ENCODE measurements at regions not wholly inside any gene's neighbourhood (a gene's known extent, or its start where the extent isn't known, plus 50 kb on each side); places are given as distances from the start of the nearest gene placed in this dataset.

DNA sequence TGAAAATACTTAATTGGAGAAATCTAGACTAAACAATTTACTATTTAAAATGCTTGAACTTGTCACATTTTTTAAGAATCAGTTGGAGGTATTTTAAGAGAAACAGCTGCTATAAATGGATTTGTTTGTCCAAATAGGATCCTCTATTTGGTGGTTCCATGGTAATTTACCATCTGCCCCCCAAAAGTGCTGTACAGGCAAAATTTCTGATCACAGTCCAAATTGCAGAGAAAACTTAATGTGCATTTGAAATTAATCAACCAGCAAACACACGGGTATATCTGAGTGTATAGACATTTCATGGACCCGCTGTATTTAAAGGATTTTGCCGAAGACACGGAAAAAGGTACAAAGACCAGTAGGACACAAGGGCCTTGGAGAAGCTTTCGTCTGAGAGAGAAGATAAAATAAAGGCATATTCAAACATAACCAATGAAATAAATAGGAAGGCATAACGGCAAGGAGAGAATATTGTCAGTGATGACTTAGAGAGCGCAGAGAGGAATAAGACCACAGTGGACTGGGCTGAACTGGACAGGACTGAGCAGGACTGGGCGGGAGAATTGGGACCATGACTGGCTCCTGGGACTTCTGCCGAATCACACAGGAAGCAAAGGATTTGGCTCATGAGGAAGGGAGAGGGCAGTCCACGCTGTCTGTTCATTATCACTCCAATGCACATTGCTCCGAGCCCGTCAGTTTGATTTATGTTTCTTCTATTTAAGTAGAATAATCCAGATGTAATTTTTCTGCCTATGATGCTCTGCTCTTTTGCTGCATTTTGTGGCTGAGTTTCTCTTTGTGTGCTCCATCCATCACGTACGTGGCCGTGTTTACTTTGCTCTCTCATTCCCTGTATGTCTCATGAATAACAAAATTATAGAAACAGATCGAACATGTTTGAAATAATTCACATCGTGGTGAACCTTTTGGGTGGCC lies 112.8 kb downstream of the PRLHR start:
- no peak for DNase-seq (ENCODE audit: low spot score)
- no peak overlapping the region for H3K27ac ChIP-seq
- H3K36me3 ChIP-seq: no peaks in the 10 kb centered on the region
- no peaks in the 10 kb centered on the region for H3K4me1 ChIP-seq (replicated peaks)
- H3K9me3 ChIP-seq: no peaks in the 10 kb centered on the region
- intact Hi-C loops (cut with DNase I): no loop called here
- WGBS: 79% methylated on average over 17 of the region's 17 CpGs
- H3K27me3 ChIP-seq (replicated peaks; ENCODE audit: insufficient read depth): no peaks in the 10 kb centered on the region
- H3K4me3 ChIP-seq: no peak overlapping the region
- no peak for TF ChIP-seq POLR2A (IDR thresholded peaks at IDR 0.05)
- no peak for TF ChIP-seq POLR2AphosphoS5 (IDR thresholded peaks at IDR 0.05)
- TF ChIP-seq, protein P1, sequence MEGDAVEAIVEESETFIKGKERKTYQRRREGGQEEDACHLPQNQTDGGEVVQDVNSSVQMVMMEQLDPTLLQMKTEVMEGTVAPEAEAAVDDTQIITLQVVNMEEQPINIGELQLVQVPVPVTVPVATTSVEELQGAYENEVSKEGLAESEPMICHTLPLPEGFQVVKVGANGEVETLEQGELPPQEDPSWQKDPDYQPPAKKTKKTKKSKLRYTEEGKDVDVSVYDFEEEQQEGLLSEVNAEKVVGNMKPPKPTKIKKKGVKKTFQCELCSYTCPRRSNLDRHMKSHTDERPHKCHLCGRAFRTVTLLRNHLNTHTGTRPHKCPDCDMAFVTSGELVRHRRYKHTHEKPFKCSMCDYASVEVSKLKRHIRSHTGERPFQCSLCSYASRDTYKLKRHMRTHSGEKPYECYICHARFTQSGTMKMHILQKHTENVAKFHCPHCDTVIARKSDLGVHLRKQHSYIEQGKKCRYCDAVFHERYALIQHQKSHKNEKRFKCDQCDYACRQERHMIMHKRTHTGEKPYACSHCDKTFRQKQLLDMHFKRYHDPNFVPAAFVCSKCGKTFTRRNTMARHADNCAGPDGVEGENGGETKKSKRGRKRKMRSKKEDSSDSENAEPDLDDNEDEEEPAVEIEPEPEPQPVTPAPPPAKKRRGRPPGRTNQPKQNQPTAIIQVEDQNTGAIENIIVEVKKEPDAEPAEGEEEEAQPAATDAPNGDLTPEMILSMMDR (IDR thresholded peaks at IDR 0.05): no peak

DNA sequence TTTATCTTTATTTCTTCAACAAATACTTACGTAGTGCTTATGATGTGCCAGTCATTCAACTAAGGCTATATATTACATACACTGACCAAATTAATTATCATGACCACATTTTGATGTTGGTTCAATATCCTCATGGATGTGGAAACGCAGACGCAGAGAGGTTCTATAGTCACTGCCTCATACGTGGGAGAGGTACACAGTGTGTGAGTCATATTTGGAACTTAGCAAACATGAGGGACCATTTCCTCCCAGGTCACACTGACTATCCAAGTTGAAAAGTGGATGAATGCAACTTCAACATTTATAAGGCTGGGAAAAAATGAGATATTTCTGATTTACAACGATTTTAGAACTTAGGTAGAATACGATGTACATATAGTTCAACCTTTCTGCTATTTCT lies 113.6 kb downstream of the PRLHR start:
- DNase-seq (ENCODE audit: low spot score): no peak
- Histone ChIP-seq H3K36me3 (no peaks in the 10 kb centered on the region), H3K4me3 (no peak overlapping the region), H3K27me3 (replicated peaks; ENCODE audit: insufficient read depth) (no peaks in the 10 kb centered on the region), H3K9me3 (no peaks in the 10 kb centered on the region), H3K4me1 (replicated peaks) (no peaks in the 10 kb centered on the region), H3K27ac (no peak overlapping the region)
- intact Hi-C loops (cut with DNase I): no loop called here
- TF ChIP-seq POLR2A (IDR thresholded peaks at IDR 0.05) (no peak), POLR2AphosphoS5 (IDR thresholded peaks at IDR 0.05) (no peak)
- TF ChIP-seq, protein P1 (IDR thresholded peaks at IDR 0.05): no peak
- WGBS: 84% methylated on average over 6 of the region's 6 CpGs

DNA sequence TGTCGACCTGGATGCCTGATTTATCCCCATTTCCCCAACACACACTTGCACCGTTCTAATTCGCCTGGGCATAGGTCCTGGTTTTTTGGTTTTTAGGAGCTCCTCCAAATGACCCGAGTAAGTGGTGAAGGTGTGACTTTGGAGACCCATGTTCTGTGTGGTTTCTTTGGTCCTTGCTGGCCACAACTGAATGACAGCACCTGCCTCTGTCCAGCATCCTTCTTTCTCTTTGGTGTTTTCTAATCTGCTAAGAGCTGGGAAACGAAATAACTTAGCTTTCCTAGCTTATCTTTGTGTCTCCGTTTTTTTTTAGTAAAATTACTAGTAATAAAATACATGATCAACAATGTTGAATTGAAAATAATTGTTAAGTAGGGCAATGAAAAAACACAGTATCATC lies 120.2 kb downstream of the PRLHR start:
- H3K9me3 ChIP-seq: no peaks in the 10 kb centered on the region
- no peak overlapping the region for H3K27ac ChIP-seq
- DNase-seq (ENCODE audit: low spot score): no peak
- no peaks in the 10 kb centered on the region for H3K4me1 ChIP-seq (replicated peaks)
- H3K36me3 ChIP-seq: no peaks in the 10 kb centered on the region
- H3K27me3 ChIP-seq (replicated peaks; ENCODE audit: insufficient read depth): peaks cover 4% of the 10 kb centered on the region
- no peak overlapping the region for H3K4me3 ChIP-seq
- TF ChIP-seq POLR2AphosphoS5 (IDR thresholded peaks at IDR 0.05) (no peak), POLR2A (IDR thresholded peaks at IDR 0.05) (no peak)
- TF ChIP-seq, protein P1 (IDR thresholded peaks at IDR 0.05): no peak
- intact Hi-C loops (cut with DNase I): no loop called here
- 84% methylated on average over 6 of the region's 6 CpGs for WGBS

DNA sequence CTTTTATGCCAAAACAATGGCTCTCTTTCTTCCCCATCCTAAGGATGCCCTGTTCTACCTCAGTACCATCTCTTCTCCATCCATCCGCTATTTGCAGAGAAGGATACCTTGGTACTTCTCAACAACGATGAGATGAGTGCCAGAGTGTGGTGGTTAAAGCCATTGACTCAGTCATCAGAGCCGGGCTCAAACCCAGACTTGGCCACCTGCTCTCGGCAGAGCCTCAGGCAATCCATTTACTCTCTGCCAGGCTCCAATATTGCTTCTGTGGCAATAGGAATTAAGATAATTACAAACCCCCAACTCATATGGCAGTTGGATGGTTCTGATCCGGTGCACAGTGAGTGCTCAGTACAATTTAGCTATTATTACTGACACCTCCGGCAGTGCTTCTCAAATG lies 121.3 kb downstream of the PRLHR start:
- Histone ChIP-seq H3K9me3 (no peaks in the 10 kb centered on the region), H3K36me3 (no peaks in the 10 kb centered on the region), H3K4me1 (replicated peaks) (no peaks in the 10 kb centered on the region), H3K4me3 (no peak overlapping the region), H3K27ac (no peak overlapping the region), H3K27me3 (replicated peaks; ENCODE audit: insufficient read depth) (peaks cover 4% of the 10 kb centered on the region)
- TF ChIP-seq POLR2A (IDR thresholded peaks at IDR 0.05) (no peak), POLR2AphosphoS5 (IDR thresholded peaks at IDR 0.05) (no peak)
- intact Hi-C loops (cut with DNase I): no loop called here
- no peak for DNase-seq (ENCODE audit: low spot score)
- 90% methylated on average over 6 of the region's 6 CpGs for WGBS

DNA sequence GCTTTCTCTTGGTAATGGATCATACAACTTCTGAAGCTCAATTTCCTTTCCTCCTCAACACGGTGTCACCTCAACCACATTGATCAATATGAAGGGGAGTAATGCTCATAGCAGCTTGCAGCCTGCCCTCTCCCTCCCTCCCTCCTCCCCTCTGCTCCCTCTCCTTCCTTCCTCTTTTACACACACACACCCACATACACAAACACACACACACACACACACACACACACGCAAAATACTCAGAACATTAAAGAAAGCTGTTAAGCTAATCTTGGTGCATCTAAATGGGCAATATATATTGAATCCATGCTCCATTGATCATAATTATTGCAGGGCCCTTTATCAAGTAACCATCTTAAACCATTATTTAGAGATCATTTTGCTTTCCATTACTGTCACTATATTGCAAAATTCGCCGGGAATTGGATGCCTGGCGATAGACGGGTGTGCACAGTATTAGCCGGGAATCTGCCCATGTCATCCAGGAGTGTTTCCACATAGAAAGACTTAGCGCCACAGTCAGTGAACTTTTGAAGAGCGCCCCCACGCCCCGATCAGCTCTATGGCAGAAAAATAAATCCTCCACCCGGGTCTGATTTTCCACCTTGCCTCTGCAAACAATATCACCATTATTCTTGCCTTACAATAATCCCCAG lies 122.0 kb downstream of the PRLHR start:
- Histone ChIP-seq H3K36me3 (no peaks in the 10 kb centered on the region), H3K4me1 (replicated peaks) (no peaks in the 10 kb centered on the region), H3K27ac (no peak overlapping the region), H3K27me3 (replicated peaks; ENCODE audit: insufficient read depth) (peaks cover 4% of the 10 kb centered on the region), H3K4me3 (no peak overlapping the region), H3K9me3 (no peaks in the 10 kb centered on the region)
- TF ChIP-seq POLR2A (IDR thresholded peaks at IDR 0.05) (no peak), POLR2AphosphoS5 (IDR thresholded peaks at IDR 0.05) (no peak)
- TF ChIP-seq, protein P1 (IDR thresholded peaks at IDR 0.05): no peak
- WGBS: 38% methylated on average over 12 of the region's 12 CpGs
- intact Hi-C loops (cut with DNase I): no loop called here
- no peak for DNase-seq (ENCODE audit: low spot score)

All from prostate gland (tissue), 2 donors.